ENCODE measurements at regions not wholly inside any gene's neighbourhood (a gene's known extent, or its start where the extent isn't known, plus 50 kb on each side); places are given as distances from the start of the nearest gene placed in this dataset.

- DNase-seq (ENCODE audit: low read depth), result no peak
- no peak overlapping the region for H3K4me3 ChIP-seq (ENCODE audit: low read depth, low read length)
- TF ChIP-seq, protein P1, sequence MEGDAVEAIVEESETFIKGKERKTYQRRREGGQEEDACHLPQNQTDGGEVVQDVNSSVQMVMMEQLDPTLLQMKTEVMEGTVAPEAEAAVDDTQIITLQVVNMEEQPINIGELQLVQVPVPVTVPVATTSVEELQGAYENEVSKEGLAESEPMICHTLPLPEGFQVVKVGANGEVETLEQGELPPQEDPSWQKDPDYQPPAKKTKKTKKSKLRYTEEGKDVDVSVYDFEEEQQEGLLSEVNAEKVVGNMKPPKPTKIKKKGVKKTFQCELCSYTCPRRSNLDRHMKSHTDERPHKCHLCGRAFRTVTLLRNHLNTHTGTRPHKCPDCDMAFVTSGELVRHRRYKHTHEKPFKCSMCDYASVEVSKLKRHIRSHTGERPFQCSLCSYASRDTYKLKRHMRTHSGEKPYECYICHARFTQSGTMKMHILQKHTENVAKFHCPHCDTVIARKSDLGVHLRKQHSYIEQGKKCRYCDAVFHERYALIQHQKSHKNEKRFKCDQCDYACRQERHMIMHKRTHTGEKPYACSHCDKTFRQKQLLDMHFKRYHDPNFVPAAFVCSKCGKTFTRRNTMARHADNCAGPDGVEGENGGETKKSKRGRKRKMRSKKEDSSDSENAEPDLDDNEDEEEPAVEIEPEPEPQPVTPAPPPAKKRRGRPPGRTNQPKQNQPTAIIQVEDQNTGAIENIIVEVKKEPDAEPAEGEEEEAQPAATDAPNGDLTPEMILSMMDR (IDR thresholded peaks at IDR 0.05; ENCODE audit: insufficient read depth, low read length), result no peak
Observed at GRCh38 chr10:89119651-89120050, 87.5 kb downstream of the CH25H start.

- peak; percentile 62 for DNase-seq (ENCODE audit: low read depth)
- TF ChIP-seq, protein P1 (IDR thresholded peaks at IDR 0.05; ENCODE audit: insufficient read depth, low read length), result no peak
- no peak overlapping the region for H3K4me3 ChIP-seq (ENCODE audit: low read depth, low read length)
Observed at GRCh38 chr10:89118091-89118490, 89.0 kb downstream of the CH25H start.

GRCh38 chr10:89115876-89116627 lies 91.1 kb downstream of the CH25H start:
- peak; percentile 77 for DNase-seq (ENCODE audit: low read depth)
- H3K4me3 ChIP-seq (ENCODE audit: low read depth, low read length), result no peak overlapping the region
- TF ChIP-seq, protein P1 (IDR thresholded peaks at IDR 0.05; ENCODE audit: insufficient read depth, low read length), result no peak

- TF ChIP-seq, protein P1 (IDR thresholded peaks at IDR 0.05; ENCODE audit: insufficient read depth, low read length), result no peak
- DNase-seq (ENCODE audit: low read depth), result peak; percentile 61
- H3K4me3 ChIP-seq (ENCODE audit: low read depth, low read length), result no peak overlapping the region
Observed at GRCh38 chr10:89114846-89115625, 92.1 kb downstream of the CH25H start.

DNA sequence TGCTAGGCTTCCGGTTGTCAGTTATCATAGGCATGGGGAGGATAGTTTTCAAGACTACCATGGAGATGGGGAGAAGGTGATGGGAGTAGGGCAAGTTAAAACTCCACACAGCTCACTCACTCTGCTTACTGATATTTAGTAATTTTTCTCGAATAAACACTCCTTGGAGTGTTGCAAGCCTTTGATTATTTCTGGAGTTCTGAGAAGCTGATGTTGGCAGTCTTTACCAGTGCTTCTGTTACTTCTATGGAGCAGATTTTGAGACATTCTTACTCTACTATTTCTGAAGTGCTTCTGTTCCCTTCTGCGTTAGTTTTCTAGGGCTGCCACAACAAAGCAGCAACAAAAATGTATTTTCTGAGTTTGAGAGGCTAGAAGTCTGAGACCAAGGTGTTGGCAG lies 104.4 kb downstream of the CH25H start:
- H3K4me3 ChIP-seq (ENCODE audit: low read depth, low read length), result no peak overlapping the region
- DNase-seq (ENCODE audit: low read depth), result no peak
- TF ChIP-seq, protein P1 (IDR thresholded peaks at IDR 0.05; ENCODE audit: insufficient read depth, low read length), result no peak

DNA sequence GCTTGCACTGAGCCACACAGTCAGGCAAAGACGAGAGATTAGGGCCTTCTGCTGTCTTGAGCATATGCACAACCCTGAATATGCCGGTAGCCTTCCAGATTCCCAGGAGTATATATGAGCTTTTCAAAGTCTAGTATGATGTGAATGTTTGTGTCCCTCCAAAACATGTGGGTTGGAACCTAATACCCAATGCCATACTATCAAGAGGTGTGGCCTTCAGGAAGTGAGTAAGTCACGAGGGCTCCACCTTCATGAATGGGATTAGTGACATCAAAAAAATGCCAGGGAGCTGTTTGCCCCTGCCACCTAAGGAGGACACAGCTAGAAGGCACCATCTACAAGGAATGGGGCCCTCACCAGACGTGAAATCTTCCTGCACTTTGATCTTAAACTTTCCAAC lies 105.2 kb downstream of the CH25H start:
- no peak overlapping the region for H3K4me3 ChIP-seq (ENCODE audit: low read depth, low read length)
- no peak for DNase-seq (ENCODE audit: low read depth)
- TF ChIP-seq, protein P1 (IDR thresholded peaks at IDR 0.05; ENCODE audit: insufficient read depth, low read length), result no peak
